HCT116 (cell line): ENCODE measurements at regions not wholly inside any gene's neighbourhood (a gene's known extent, or its start where the extent isn't known, plus 50 kb on each side); places are given as distances from the start of the nearest gene placed in this dataset.

Experiments
- ATAC-seq: fragments of 200-7000 bp; cut with Tn5 transposase; 2 replicates; pipeline ENCODE4 v1.9.1; 2020; ENCODE audit warnings: mild to moderate bottlenecking, moderate library complexity
- BruUV-seq: library from RNA; stranded (reverse); fragments of 400-500 nt; replicated peaks from 2 replicates; lab custom pipeline; 2021; lab: Mats Ljungman, UMichigan
- CTCF ChIA-PET: fragments of 300-600 bp; sonication (Branson Sonifier 250); formaldehyde crosslinking; loops from one replicate; lab custom pipeline; 2021; ENCODE audit warnings: antibody characterized with exemption; lab: Charles Lee
- POLR2A ChIA-PET: fragments of 300-600, 350-600 bp; sonication (Branson Sonifier 250); formaldehyde crosslinking; loops from one replicate; lab custom pipeline; 2021; ENCODE audit warnings: antibody characterized with exemption; lab: Charles Lee
- RAD21 ChIA-PET, 2 experiments: fragments of 300-600 bp; sonication (Branson Sonifier 250); formaldehyde crosslinking; loops; one replicate each; lab custom pipeline; 2023; ENCODE audit warnings: low total read pairs in 2 of 2; ENCODE audit not compliant: uncharacterized antibody in 2 of 2, unreplicated experiment in 2 of 2, low non-redundant PET in 1 of 2; lab: Charles Lee
- DNase-seq: peaks from one replicate; pipeline ENCODE4 v3.0.0-alpha.2; 2010; ENCODE audit warnings: low read depth, low spot score
- H2AFZ ChIP-seq: fragments of 200-600 bp; shearing (Covaris generic), sonication (generic); 2 replicates; pipeline ENCODE4 v1.6.1; 2017; ENCODE audit warnings: low read depth, mixed run types, mixed read lengths, antibody characterized with exemption, low read length; ENCODE audit not compliant: poor library complexity, severe bottlenecking
- H3K27ac ChIP-seq: 2 replicates; pipeline ENCODE4 v1.5.1; 2012; ENCODE audit warnings: low read depth, low read length
- H3K27me3 ChIP-seq: fragments of 200-600 bp; sonication (generic); 2 replicates; pipeline ENCODE4 v1.6.1; 2016; ENCODE audit warnings: mixed run types, low read length, mixed read lengths; ENCODE audit not compliant: insufficient read depth
- H3K36me3 ChIP-seq, 2 experiments: fragments of 200-500 bp in 1 of 2; fragments of 200-600 bp in 1 of 2; sonication (Bioruptor generic) in 1 of 2; sonication (generic) in 1 of 2; 2 replicates each; pipeline versions ENCODE4 v1.5.1 to v1.6.1; 2014 to 2016; ENCODE audit warnings: low read length in 2 of 2, inconsistent platforms in 1 of 2, mixed read lengths in 1 of 2, mixed run types in 1 of 2; ENCODE audit not compliant: insufficient read depth in 2 of 2, control insufficient read depth in 1 of 2
- H3K4me1 ChIP-seq, 2 experiments: fragments of 200-600 bp in 1 of 2; sonication (generic) in 1 of 2; 2 replicates each; pipeline versions ENCODE4 v1.5.1 to v1.6.1; 2012 to 2017; ENCODE audit warnings: low read length in 2 of 2, inconsistent platforms in 1 of 2, mild to moderate bottlenecking in 1 of 2, mixed read lengths in 1 of 2, mixed run types in 1 of 2, moderate library complexity in 1 of 2; ENCODE audit not compliant: insufficient read depth in 2 of 2, control insufficient read depth in 1 of 2
- H3K4me2 ChIP-seq: fragments of 200-600 bp; sonication (generic); 2 replicates; pipeline ENCODE4 v1.6.1; 2017; ENCODE audit warnings: mixed run types, low read length, mixed read lengths
- H3K4me3 ChIP-seq, 2 experiments: fragments of 200-600 bp in 1 of 2; sonication (generic) in 1 of 2; replicated peaks in 1 of 2; 2 replicates each; pipeline ENCODE4 v1.5.1; 2011 to 2016; ENCODE audit warnings: low read length in 2 of 2, control low read depth in 1 of 2, low read depth in 1 of 2, mild to moderate bottlenecking in 1 of 2, mixed read lengths in 1 of 2, mixed run types in 1 of 2
- H3K79me2 ChIP-seq: fragments of 200-600 bp; sonication (generic); 2 replicates; pipeline ENCODE4 v1.6.1; 2017; ENCODE audit warnings: mild to moderate bottlenecking, mixed run types, low read length, moderate library complexity, mixed read lengths; ENCODE audit not compliant: insufficient read depth
- H3K9ac ChIP-seq: fragments of 200-600 bp; sonication (generic); 2 replicates; pipeline ENCODE4 v1.6.1; 2016; ENCODE audit warnings: low read length, mixed read lengths
- H3K9me2 ChIP-seq: fragments of 200-600 bp; sonication (generic), shearing (Covaris generic); 2 replicates; pipeline ENCODE4 v1.6.1; 2017; ENCODE audit warnings: mixed run types, mild to moderate bottlenecking, moderate library complexity; ENCODE audit not compliant: insufficient read depth
- H3K9me3 ChIP-seq, 2 experiments: fragments of 200-500 bp in 1 of 2; fragments of 200-600 bp in 1 of 2; sonication (Bioruptor generic) in 1 of 2; sonication (generic) in 1 of 2; 2 replicates each; pipeline ENCODE4 v1.6.1; 2014 to 2017; ENCODE audit warnings: low read length in 2 of 2, mixed read lengths in 2 of 2, inconsistent platforms in 1 of 2, low read depth in 1 of 2, mild to moderate bottlenecking in 1 of 2, mixed run types in 1 of 2, moderate library complexity in 1 of 2; ENCODE audit not compliant: control insufficient read depth in 1 of 2, insufficient read depth in 1 of 2
- H4K20me1 ChIP-seq: fragments of 200-600 bp; sonication (generic), shearing (Covaris generic); 2 replicates; pipeline ENCODE4 v1.6.1; 2017; ENCODE audit warnings: mixed run types, mild to moderate bottlenecking, moderate library complexity; ENCODE audit not compliant: insufficient read depth
- CEBPB ChIP-seq: IDR thresholded peaks from 2 replicates; pipeline ENCODE4 v1.6.1; 2012; ENCODE audit warnings: low read depth
- ELF1 ChIP-seq: IDR thresholded peaks from 2 replicates; pipeline ENCODE4 v1.6.1; 2012; ENCODE audit warnings: low read depth, borderline replicate concordance
- EZH2 ChIP-seq: fragments of 200-600 bp; sonication (generic); IDR thresholded peaks from 2 replicates; pipeline ENCODE4 v1.6.1; 2017; ENCODE audit warnings: antibody characterized with exemption, mixed run types
- EZH2phosphoT487 ChIP-seq: fragments of 200-600 bp; IDR thresholded peaks from 2 replicates; pipeline ENCODE4 v1.6.1; 2018; ENCODE audit warnings: antibody characterized with exemption, borderline replicate concordance
- POLR2AphosphoS5 ChIP-seq: IDR thresholded peaks from 2 replicates; pipeline ENCODE4 v1.6.1; 2011; ENCODE audit warnings: mild to moderate bottlenecking, low read depth, low read length, moderate library complexity
- SP1 ChIP-seq: IDR thresholded peaks from 2 replicates; pipeline ENCODE4 v1.6.1; 2012; ENCODE audit warnings: low read depth
- ZBTB33 ChIP-seq: IDR thresholded peaks from 2 replicates; pipeline ENCODE4 v1.6.1; 2011; ENCODE audit warnings: mild to moderate bottlenecking, low read length, moderate library complexity; ENCODE audit not compliant: insufficient replicate concordance; ENCODE audit errors: extremely low read depth
- intact Hi-C: fragments of 100-400 bp; cut with micrococcal nuclease; formaldehyde crosslinking; loops from 2 replicates; pipeline ENCODE4 v1.10.0; 2022

GRCh38 chr3:99006686-99007085, 105.2 kb upstream of the DCBLD2 start (continued):
- TF ChIP-seq CEBPB, result no peak
- TF ChIP-seq EZH2phosphoT487, result no peak
- no peak for TF ChIP-seq POLR2AphosphoS5

- H2AFZ ChIP-seq, result no peak overlapping the region
- no peak for ATAC-seq
- no peak overlapping the region for H3K4me3 ChIP-seq
- peaks cover 2% of the 10 kb centered on the region for H3K79me2 ChIP-seq
- TF ChIP-seq EZH2phosphoT487 (no peak), SP1 (no peak), CEBPB (no peak), ZBTB33 (no peak), ELF1 (no peak), EZH2 (no peak)
- RAD21 ChIA-PET, result no interaction called here
- H3K4me2 ChIP-seq, result no peak overlapping the region
- no peaks in the 10 kb centered on the region for H3K4me1 ChIP-seq
- H3K9ac ChIP-seq, result no peak overlapping the region
- H3K9me3 ChIP-seq, result no peaks in the 10 kb centered on the region
- no peak for DNase-seq
- H3K9me2 ChIP-seq, result no peaks in the 10 kb centered on the region
- no TSS peak for BruUV-seq
- intact Hi-C loops, result loop anchor here (10.0 kb wide), 1 partner anchor 945 kb away; no protein-coding TSS in a partner anchor
- H4K20me1 ChIP-seq, result no peaks in the 10 kb centered on the region
- H3K27ac ChIP-seq, result no peak overlapping the region
- POLR2A ChIA-PET, result no interaction called here
- no peaks in the 10 kb centered on the region for H3K27me3 ChIP-seq
- no peaks in the 10 kb centered on the region for H3K36me3 ChIP-seq
- CTCF ChIA-PET, result no interaction called here
Measured at GRCh38 chr3:98999675-99000074, 98.2 kb upstream of the DCBLD2 start.
